ENCODE measurements at regions not wholly inside any gene's neighbourhood (a gene's known extent, or its start where the extent isn't known, plus 50 kb on each side); places are given as distances from the start of the nearest gene placed in this dataset.

DNA sequence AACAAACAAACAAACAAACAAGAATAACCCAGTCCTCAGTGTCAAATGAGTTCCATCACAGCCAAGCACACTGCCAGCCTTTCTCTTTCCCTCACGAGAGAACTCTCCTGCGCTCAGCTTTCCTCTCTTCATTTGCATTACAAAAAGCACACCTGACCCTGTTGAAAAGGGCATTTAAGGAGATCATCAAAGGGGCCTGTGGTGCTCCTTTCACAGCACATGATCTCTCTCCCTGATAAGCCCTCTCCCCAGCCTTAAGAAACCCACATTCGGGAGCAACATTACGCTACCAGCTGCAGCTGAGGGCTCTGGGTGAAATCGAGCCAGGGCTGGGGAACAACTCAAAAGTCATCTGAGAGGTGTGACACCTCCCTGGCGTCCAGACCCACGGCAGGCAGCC lies 165.6 kb upstream of the TMCC3 start:
- peak; percentile 80 for DNase-seq (ENCODE audit: low read depth)
- H3K4me3 ChIP-seq (ENCODE audit: low read depth, low read length), result peak overlapping the region; percentile 65

DNA sequence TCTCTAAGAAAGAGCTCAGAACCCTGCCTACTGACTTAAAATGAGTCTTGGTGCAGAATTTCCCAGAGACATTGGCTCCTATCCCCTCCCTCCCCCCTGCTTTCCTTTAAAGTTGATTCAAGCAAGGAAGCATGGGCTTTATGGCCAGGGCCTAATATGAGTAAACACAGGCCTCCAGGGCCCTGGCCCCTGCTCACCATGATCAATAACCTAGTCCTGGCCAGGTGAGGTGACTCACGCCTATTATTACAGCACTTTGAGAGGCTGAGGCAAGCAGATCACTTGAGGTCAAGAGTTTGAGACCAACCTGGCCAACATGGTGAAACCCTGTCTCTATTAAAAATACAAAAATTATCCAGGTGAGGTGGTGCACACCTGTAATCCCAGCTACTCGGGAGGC lies 165.1 kb upstream of the TMCC3 start:
- TF ChIP-seq, protein P1, sequence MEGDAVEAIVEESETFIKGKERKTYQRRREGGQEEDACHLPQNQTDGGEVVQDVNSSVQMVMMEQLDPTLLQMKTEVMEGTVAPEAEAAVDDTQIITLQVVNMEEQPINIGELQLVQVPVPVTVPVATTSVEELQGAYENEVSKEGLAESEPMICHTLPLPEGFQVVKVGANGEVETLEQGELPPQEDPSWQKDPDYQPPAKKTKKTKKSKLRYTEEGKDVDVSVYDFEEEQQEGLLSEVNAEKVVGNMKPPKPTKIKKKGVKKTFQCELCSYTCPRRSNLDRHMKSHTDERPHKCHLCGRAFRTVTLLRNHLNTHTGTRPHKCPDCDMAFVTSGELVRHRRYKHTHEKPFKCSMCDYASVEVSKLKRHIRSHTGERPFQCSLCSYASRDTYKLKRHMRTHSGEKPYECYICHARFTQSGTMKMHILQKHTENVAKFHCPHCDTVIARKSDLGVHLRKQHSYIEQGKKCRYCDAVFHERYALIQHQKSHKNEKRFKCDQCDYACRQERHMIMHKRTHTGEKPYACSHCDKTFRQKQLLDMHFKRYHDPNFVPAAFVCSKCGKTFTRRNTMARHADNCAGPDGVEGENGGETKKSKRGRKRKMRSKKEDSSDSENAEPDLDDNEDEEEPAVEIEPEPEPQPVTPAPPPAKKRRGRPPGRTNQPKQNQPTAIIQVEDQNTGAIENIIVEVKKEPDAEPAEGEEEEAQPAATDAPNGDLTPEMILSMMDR (IDR thresholded peaks at IDR 0.05; ENCODE audit: insufficient read depth, low read depth, low read length, missing control alignments), result no peak
- H3K4me3 ChIP-seq (ENCODE audit: low read depth, low read length), result peak overlapping the region; percentile 65
- no peak for DNase-seq (ENCODE audit: low read depth)

More for the DNA sequence above, 165.6 kb upstream of the TMCC3 start:
- TF ChIP-seq, protein P1 (IDR thresholded peaks at IDR 0.05; ENCODE audit: insufficient read depth, low read depth, low read length, missing control alignments), result no peak

DNA sequence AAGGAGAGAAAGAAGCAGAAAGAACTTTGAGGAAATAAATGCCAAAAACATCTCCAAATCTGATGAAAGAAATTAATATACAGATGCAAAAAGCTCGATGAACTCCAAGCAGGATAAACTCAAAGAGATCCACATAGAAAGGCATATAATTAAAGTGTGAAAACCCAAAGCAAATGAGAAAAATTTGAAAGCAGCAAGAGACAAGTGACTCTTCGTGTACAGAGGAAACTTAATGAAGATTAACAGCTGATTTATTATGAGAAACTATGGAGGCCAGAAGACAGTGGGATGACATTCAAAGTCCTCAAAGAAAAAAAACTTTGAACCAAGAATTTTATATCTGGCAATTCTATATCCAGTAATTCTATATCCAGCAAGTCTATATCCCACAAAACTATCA lies 163.0 kb upstream of the TMCC3 start:
- no peak for DNase-seq (ENCODE audit: low read depth)
- TF ChIP-seq, protein P1 (IDR thresholded peaks at IDR 0.05; ENCODE audit: insufficient read depth, low read depth, low read length, missing control alignments), result no peak
- no peak overlapping the region for H3K4me3 ChIP-seq (ENCODE audit: low read depth, low read length)

DNA sequence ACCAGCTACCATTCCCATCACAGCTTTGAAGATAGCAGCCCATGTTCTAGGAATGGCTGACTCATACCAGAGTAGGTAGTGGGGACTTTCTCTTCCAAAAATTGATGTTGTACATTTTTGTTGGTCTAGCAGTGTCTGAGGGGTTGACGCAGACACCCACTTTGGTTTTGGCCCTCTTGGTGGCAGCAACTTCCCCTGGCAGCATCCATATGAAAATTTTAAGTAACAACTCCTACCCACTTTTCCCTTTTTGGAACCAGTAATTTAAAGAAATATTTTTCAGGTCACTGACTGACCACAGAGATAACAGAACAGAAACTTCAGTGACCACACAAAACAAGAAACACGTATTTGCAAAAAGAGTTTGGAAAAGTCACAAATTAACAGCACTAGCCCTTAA lies 162.0 kb upstream of the TMCC3 start:
- TF ChIP-seq, protein P1 (IDR thresholded peaks at IDR 0.05; ENCODE audit: insufficient read depth, low read depth, low read length, missing control alignments), result no peak
- DNase-seq (ENCODE audit: low read depth), result peak; percentile 74
- H3K4me3 ChIP-seq (ENCODE audit: low read depth, low read length), result no peak overlapping the region

DNA sequence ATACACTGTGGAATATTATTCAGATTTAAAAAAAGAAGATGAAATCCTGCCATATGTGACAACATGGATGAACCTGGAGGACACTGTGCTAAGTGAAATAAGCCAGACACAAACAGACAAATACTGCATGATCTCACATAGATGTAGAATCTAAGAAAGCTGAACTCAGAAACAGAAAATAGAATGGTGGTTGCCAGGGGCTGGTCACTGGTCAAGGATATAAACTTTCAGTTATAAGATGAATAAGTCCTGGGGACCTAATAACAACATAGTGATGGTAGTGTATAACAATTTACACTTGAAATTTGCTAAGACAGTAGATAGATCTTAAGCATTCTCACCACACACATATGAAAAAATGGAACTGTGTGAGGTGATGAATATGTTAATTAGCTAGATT lies 161.3 kb upstream of the TMCC3 start:
- peak; percentile 72 for DNase-seq (ENCODE audit: low read depth)
- TF ChIP-seq, protein P1 (IDR thresholded peaks at IDR 0.05; ENCODE audit: insufficient read depth, low read depth, low read length, missing control alignments), result no peak
- no peak overlapping the region for H3K4me3 ChIP-seq (ENCODE audit: low read depth, low read length)

DNA sequence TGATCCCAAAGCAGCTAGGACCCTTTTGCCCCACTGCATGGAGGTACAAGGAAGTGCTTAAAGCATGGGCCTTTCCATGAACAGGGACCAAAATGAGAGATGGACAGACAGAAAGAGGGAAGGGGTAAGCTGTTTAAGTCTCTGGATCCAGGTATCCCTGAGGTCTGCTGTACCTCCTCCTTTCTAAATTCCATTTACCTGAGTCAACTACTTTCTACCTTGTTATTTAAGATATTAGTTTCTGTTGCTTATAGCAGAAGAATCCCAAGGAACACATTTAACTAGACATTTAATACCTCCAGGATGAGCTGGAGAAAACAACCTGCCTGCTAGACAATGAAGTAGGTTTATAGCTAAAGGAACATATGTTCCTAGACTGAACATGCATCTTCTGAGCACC lies 157.6 kb upstream of the TMCC3 start:
- H3K4me3 ChIP-seq (ENCODE audit: low read depth, low read length), result no peak overlapping the region
- TF ChIP-seq, protein P1 (IDR thresholded peaks at IDR 0.05; ENCODE audit: insufficient read depth, low read depth, low read length, missing control alignments), result no peak
- no peak for DNase-seq (ENCODE audit: low read depth)

DNA sequence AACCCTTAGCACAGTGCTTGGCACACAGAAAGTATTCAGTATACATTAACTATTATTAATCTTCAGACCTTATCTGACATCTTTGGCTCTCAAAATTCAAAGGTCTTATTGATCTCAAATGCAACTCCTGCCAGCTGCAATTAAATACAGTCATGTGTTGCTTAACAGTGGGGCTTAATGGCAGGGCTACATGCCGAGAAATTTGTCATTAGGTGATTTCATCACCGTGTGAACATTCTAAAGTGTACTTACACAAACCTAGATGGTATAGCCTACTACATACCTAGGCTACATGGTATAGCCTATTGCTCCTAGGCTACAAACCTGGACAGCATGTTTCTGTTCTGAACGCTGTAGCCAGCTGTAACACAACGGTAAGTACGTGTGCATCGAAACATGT lies 156.3 kb upstream of the TMCC3 start:
- no peak overlapping the region for H3K4me3 ChIP-seq (ENCODE audit: low read depth, low read length)
- no peak for DNase-seq (ENCODE audit: low read depth)
- TF ChIP-seq, protein P1 (IDR thresholded peaks at IDR 0.05; ENCODE audit: insufficient read depth, low read depth, low read length, missing control alignments), result no peak
